GM18499 (cell line): ENCODE measurements at regions not wholly inside any gene's neighbourhood (a gene's known extent, or its start where the extent isn't known, plus 50 kb on each side); places are given as distances from the start of the nearest gene placed in this dataset.

Experiments
- ATAC-seq: cut with Tn5 transposase; IDR thresholded peaks from one replicate; pipeline ENCODE4 v1.9.1; 2021; ENCODE audit warnings: moderate number of reproducible peaks; ENCODE audit not compliant: insufficient read depth, unreplicated experiment

GRCh38 chr5:67273689-67274356 is 77.2 kb upstream of the CD180 start:
- ATAC-seq, result no peak

- ATAC-seq, result no peak
Measured at GRCh38 chr5:67272453-67273130, 76.0 kb upstream of the CD180 start.

- no peak for ATAC-seq
Measured at GRCh38 chr5:67268231-67269021, 71.8 kb upstream of the CD180 start.

- ATAC-seq, result no peak
Measured at GRCh38 chr5:67267512-67268216, 71.1 kb upstream of the CD180 start.

GRCh38 chr5:67266654-67267350 is 70.2 kb upstream of the CD180 start:
- no peak for ATAC-seq

- ATAC-seq, result no peak
Measured at GRCh38 chr5:67265951-67266350, 69.4 kb upstream of the CD180 start.

- ATAC-seq, result no peak
Measured at GRCh38 chr5:67263656-67264408, 67.2 kb upstream of the CD180 start.

- no peak for ATAC-seq
Measured at GRCh38 chr5:67262956-67263355, 66.4 kb upstream of the CD180 start.

- ATAC-seq, result no peak
Measured at GRCh38 chr5:67262206-67262605, 65.6 kb upstream of the CD180 start.

- ATAC-seq, result no peak
Measured at GRCh38 chr5:67259548-67260215, 63.1 kb upstream of the CD180 start.

- ATAC-seq, result no peak
Measured at GRCh38 chr5:67257500-67257899, 60.9 kb upstream of the CD180 start.

GRCh38 chr5:67257077-67257476 is 60.5 kb upstream of the CD180 start:
- ATAC-seq, result no peak

GRCh38 chr5:67255881-67256280 is 59.3 kb upstream of the CD180 start:
- ATAC-seq, result no peak

GRCh38 chr5:67253911-67254310 is 57.3 kb upstream of the CD180 start:
- no peak for ATAC-seq

GRCh38 chr5:67249590-67249895 is 52.9 kb upstream of the CD180 start:
- no peak for ATAC-seq

- no peak for ATAC-seq
Measured at GRCh38 chr5:67248703-67249589, 52.3 kb upstream of the CD180 start.

GRCh38 chr5:67246546-67247268 is 50.1 kb upstream of the CD180 start:
- no peak for ATAC-seq
